ENCODE measurements at regions not wholly inside any gene's neighbourhood (a gene's known extent, or its start where the extent isn't known, plus 50 kb on each side); places are given as distances from the start of the nearest gene placed in this dataset.

- TF ChIP-seq ZNF687 (IDR thresholded peaks at IDR 0.05) (no peak), TCF7 (IDR thresholded peaks at IDR 0.05; ENCODE audit: borderline replicate concordance) (no peak), POU2F2 (IDR thresholded peaks at IDR 0.05; ENCODE audit: borderline replicate concordance, low read depth, low read length) (no peak), E4F1 (IDR thresholded peaks at IDR 0.05; ENCODE audit: borderline replicate concordance, partially characterized antibody) (no peak), PBX3 (IDR thresholded peaks at IDR 0.05; ENCODE audit: insufficient replicate concordance, low read depth, low read length) (no peak), SUPT20H (IDR thresholded peaks at IDR 0.05; ENCODE audit: borderline replicate concordance, control insufficient read depth, low read depth, low read length) (no peak), CEBPZ (IDR thresholded peaks at IDR 0.05; ENCODE audit: low read depth, low read length) (no peak), IRF3 (IDR thresholded peaks at IDR 0.05) (no peak)
Measured at GRCh38 chr6:60670036-60670435, 1616.0 kb downstream of the KHDRBS2 start (continued).

Data from GM12878 (cell line).